ENCODE measurements at regions not wholly inside any gene's neighbourhood (a gene's known extent, or its start where the extent isn't known, plus 50 kb on each side); places are given as distances from the start of the nearest gene placed in this dataset.

- H3K27ac ChIP-seq (ENCODE audit: insufficient read length, low read depth, low read length), result no peak overlapping the region
- H3K4me1 ChIP-seq (ENCODE audit: insufficient read depth, low read length), result no peaks in the 10 kb centered on the region
- H3K14ac ChIP-seq (ENCODE audit: insufficient read depth, low read length), result no peak overlapping the region
- no peak overlapping the region for H2AFZ ChIP-seq (ENCODE audit: low read length)
- no CpG with 5 or more reads among the region's 8 CpGs for WGBS (ENCODE audit: extremely low coverage, insufficient read length, low lambda C conversion rate)
- H3K4me2 ChIP-seq (ENCODE audit: insufficient read depth, insufficient read length, low read length), result no peak overlapping the region
- H3K79me1 ChIP-seq (ENCODE audit: insufficient read depth, low read depth, low read length, poor library complexity, severe bottlenecking), result no peaks in the 10 kb centered on the region
- H3K56ac ChIP-seq (ENCODE audit: insufficient read length, low read depth, low read length), result no peak overlapping the region
- no peak overlapping the region for H3K4ac ChIP-seq (ENCODE audit: low read depth, low read length)
- no peak for TF ChIP-seq CTCF (conservative IDR thresholded peaks at IDR 0.05)
- H3K9me3 ChIP-seq (ENCODE audit: control insufficient read depth, low read depth, low read length), result no peaks in the 10 kb centered on the region
- H2BK120ac ChIP-seq (ENCODE audit: low read depth, low read length, poor library complexity, severe bottlenecking), result no peak overlapping the region
- Mint-ChIP-seq H3K4me1 (no peaks in the 10 kb centered on the region), H3K27ac (peak overlapping the region in 1 of 3 experiments; percentile 54; a peak in 1 of 7 replicates), H3K27me3 (ENCODE audit: low read depth) (peaks cover 3% of the 10 kb centered on the region; the same call in 1 of the 2 replicates), H3K9me3 (no peaks in the 10 kb centered on the region; a peak in 1 of 5 replicates), H3K4me3 (no peak overlapping the region), H3K36me3 (ENCODE audit: insufficient read depth in 1 of 3, low read depth in 3 of 3) (no peaks in the 10 kb centered on the region)
- no peak for DNase-seq
- H2BK12ac ChIP-seq (ENCODE audit: insufficient read length, low read depth, low read length), result no peak overlapping the region
- H3K18ac ChIP-seq (ENCODE audit: insufficient read length, low read depth, low read length), result peak overlapping the region; percentile 21
- no peaks in the 10 kb centered on the region for H3K27me3 ChIP-seq (ENCODE audit: insufficient read depth, low read length)
- H4K91ac ChIP-seq (ENCODE audit: insufficient read length, low read depth, low read length), result no peak overlapping the region
- no peak overlapping the region for H4K8ac ChIP-seq (replicated peaks; ENCODE audit: insufficient read length, low read depth, low read length)
- H2BK15ac ChIP-seq (ENCODE audit: low read depth, low read length), result no peak overlapping the region
- H3K23ac ChIP-seq (ENCODE audit: insufficient read length, low read depth, low read length), result no peak overlapping the region
- no peak overlapping the region for H4K5ac ChIP-seq (ENCODE audit: insufficient read length, low read depth, low read length)
- no peak overlapping the region for H2BK5ac ChIP-seq (ENCODE audit: insufficient read length, low read length)
- no peak overlapping the region for H2BK20ac ChIP-seq (ENCODE audit: low read depth, low read length, poor library complexity, severe bottlenecking)
- H3K9ac ChIP-seq (ENCODE audit: extremely low read depth, insufficient read length, low read length), result no peak overlapping the region
- no peak overlapping the region for H3T11ph ChIP-seq (ENCODE audit: low read length)
- H3K79me2 ChIP-seq (ENCODE audit: insufficient read depth, low read length), result no peaks in the 10 kb centered on the region
- H2AK5ac ChIP-seq (ENCODE audit: insufficient read length, low read length), result no peak overlapping the region
- H4K20me1 ChIP-seq (ENCODE audit: control insufficient read depth, insufficient read depth, insufficient read length), result no peaks in the 10 kb centered on the region
- H3K23me2 ChIP-seq (ENCODE audit: insufficient read length, low read depth, low read length, poor library complexity, severe bottlenecking), result no peaks in the 10 kb centered on the region
These were observed 136.9 kb downstream of the SCARB1 start for GRCh38 chr12:124726596-124727263.

Measured in H9 (cell line).